SHP77 treated with DMSO at 0.1 percent for 48 hours (cell line): ENCODE measurements at regions not wholly inside any gene's neighbourhood (a gene's known extent, or its start where the extent isn't known, plus 50 kb on each side); places are given as distances from the start of the nearest gene placed in this dataset.

ENCODE experiments used
- DNase-seq: peaks from one replicate; lab custom pipeline; 2025; lab: John Stamatoyannopoulos, UW

GRCh38 chr5:152270096-152270495, 135.0 kb downstream of the NMUR2 start:
- no peak for DNase-seq

- DNase-seq: no peak
Measured at GRCh38 chr5:152269533-152269932, 135.5 kb downstream of the NMUR2 start.

- no peak for DNase-seq
Measured at GRCh38 chr5:152264645-152265254, 140.3 kb downstream of the NMUR2 start.

DNA sequence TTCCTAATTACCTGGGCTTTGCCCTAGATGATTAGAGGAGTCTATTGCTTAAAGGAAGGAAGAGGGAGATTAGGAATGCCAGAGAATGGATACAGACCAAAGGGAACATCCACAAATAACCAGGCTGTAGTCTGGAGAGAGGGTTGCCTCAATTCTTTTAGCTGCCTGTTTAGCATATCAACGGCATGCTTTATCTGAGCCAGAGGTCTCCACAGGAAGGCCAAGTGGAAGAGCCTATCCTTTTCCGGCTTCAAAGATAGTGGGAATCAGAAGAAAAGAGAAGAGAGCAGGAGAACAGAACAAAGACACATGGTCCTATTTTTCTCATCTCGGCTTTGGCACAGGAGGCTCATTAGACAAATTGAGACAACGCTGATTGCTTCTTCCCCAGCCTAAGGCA, 142.4 kb downstream of the NMUR2 start:
- no peak for DNase-seq

GRCh38 chr5:152260940-152261339, 144.1 kb downstream of the NMUR2 start:
- DNase-seq: no peak

DNA sequence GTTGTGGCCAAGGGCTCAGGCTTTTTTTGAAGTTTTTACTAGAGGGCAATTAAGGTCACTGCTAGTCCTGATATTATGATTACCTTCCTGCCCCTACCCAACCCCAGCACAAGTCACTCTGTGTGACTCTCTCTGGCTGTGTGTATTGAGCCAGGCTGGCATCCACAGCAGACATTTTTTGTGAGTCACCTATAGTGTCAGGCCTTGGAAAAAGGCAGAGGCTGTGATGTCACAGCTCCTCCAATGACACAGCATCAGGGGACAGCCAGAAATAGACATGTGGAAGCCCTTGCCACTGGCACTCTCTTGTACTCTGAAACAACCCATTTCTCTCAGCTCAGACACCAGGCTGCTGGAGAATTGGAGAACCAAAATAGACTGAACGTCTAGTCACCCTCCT, 145.4 kb downstream of the NMUR2 start:
- no peak for DNase-seq

DNA sequence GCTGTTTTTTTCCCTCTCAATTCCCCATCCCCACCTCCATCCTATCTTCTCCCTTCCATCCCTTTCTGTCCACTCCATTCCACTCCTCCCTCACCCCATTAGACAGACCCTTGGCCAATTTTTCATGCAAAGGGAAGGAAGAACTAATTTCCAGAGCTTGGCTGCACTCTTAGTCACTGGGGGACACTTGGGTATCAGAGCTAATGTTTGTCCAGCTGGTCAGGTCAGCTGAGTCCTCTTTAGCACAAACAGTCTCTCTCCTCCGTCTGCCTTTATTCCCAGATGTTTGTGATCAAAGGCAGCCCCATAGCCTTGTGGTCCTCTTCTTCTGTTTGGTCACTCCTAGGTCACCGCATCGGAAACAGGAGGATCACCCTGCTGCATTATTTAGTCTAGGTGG, 148.5 kb downstream of the NMUR2 start:
- peak; percentile 60 for DNase-seq

- no peak for DNase-seq
Measured at GRCh38 chr5:152255411-152255810, 149.7 kb downstream of the NMUR2 start.

DNA sequence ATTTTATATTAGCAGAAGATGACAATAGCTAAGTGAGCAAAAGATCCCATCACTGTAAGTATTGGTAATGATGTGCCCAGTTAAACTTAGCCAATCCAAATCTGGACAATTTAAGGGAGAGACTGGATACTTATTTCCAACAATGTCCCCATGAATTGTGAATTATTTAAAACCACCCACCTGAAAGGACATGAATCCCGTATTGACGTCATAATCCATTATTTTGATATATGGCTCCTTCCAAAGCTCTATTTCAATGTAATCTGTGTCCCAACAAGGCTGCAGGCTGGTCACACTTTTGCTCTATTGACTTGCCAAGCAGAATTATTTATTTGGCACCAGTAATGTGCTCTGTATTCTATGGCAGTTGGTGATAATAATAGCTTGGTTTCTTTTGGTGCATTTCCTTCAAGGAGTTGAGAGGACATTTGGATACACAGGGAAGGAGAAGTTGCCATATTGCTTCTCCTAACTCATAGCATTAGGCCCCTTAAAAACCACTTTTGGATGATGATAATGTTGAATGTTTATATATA, 157.2 kb downstream of the NMUR2 start:
- no peak for DNase-seq

DNA sequence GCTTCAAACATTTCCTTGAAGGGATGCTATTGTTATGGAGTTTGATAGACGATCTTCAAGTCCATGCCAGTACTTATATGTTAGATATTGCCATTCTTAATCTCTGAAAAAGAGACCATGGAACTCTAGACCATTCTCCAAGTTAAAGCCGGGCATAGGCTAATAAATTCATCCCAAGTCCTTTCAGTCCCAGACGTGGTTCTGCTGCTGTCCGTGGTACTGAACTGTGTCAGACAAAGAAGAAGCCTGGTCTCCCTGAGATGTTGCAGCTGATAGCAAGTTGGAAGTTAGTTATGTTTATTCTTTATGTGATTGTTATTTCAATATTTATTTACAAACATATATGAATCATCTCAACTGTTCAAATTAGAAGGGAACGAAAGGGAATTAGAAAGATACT, 158.7 kb downstream of the NMUR2 start:
- DNase-seq: no peak

- no peak for DNase-seq
Measured at GRCh38 chr5:152237531-152237930, 167.5 kb downstream of the NMUR2 start.

DNA sequence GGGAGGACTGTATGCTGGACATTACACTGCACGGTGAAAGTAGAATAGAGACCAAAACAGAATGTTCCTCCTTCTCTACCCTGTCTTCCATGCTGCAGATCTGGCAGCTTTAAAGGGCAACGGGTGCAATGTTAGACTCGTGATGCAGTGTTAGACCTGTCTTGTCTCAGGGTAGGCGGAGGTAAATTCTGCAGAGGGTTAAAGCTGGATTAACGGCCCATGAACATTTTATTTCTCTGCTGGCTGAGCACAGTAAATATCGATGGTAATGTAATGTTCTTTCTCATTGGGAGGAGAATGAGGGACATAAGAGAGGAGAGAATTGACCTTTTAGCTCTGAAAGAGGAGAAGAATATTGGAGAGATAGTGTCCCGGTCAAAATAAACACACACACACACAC, 178.9 kb downstream of the NMUR2 start:
- DNase-seq: no peak

DNA sequence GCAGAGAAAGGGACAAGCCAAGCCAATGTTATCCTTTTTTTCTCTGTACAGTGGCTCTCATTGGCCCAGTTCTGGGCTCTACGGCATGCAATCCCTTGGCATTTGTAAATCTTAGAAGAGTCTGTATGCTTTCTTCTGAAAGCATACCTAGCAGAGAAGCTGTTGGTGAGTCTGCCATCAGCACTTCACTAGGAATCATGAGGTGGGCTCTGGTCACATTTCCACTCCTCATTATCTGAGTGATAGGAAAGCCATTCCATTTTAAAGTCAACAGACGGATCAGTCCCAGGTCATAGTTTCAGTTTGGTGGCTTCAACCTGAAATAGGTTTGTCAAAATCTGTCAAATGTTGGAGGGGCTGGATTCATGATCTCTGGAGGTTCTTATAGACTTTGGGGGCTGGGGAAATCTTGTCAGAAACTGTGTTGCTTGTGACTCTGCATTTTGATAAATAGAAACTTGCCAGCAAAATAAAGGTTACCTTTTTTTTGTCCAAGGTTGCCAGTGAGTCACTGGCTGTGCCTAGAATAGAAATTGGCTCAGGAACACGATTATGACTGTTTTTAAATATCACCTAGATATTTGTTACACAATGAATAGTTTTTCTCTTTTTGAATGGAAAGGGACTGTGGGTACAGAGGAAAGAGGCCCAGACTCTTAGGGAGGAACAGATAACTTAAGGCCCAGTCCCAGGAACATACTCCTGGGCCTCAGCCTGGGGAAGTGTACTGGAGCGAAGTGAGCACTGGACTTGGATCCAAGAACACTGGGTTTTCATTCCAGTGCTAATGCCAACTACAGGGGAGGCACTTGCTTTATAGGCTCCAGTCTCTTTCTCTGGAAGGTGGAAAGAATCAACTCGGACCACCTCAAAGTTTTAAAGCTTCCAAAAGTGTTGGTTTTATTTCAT, 183.1 kb downstream of the NMUR2 start:
- DNase-seq: no peak

GRCh38 chr5:152218694-152219093, 186.4 kb downstream of the NMUR2 start:
- DNase-seq: no peak

- no peak for DNase-seq
Measured at GRCh38 chr5:152205804-152206203, 199.3 kb downstream of the NMUR2 start.

GRCh38 chr5:152202321-152202720, 202.8 kb downstream of the NMUR2 start:
- DNase-seq: no peak

- DNase-seq: no peak
Measured at GRCh38 chr5:152193391-152194107, 211.5 kb downstream of the NMUR2 start.

- no peak for DNase-seq
Measured at GRCh38 chr5:152188251-152188650, 216.8 kb downstream of the NMUR2 start.

DNA sequence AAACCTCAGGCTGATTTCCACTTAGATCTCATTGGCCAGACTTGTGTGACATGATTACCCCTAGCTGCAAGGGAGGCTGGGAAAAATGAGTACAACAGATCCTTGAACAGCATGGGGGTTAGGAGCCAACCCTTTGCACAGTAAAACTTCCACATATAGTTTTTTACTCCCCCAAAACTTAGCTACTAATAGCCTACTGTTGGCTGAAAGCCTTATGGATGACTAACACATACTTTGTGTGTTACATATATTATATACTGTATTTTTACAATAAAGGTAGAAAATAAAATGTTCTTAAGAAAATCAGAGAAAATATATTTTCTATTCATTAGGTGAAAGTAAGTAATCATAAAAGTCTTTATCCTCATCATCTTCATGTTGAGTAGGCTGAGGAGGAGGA, 217.4 kb downstream of the NMUR2 start:
- DNase-seq: no peak

DNA sequence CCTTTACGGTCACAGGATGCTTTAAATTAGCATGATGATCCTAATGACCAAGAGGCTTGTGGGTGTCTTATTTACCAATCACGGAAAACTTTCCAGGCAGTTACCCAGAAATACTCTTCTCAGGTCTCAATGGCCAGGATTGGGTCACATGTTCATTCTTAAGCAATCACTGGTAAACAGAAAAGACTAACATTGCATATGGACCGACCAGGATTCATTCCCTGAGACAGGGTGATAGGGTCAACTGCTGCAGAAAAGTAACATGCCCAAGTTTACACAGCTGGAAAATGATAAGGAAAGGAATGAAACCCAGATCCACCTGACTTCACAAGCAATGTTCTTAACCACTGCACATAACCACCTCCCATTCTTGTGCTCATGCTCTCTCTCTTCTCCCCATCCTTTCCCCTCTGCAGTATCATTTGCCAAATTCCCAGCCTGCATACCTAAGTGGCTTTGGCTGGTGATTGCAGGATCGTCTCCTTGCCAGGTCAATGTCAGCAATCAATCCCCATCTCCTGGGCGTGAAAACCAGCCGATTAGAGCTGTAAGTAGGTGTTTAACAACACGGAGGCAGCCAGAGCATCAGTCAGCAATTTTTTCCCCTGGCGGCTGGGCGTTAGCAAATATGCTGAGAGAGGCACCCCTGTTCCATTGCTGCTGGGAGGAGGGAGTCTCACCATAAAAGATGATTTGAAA, 219.4 kb downstream of the NMUR2 start:
- no peak for DNase-seq

DNA sequence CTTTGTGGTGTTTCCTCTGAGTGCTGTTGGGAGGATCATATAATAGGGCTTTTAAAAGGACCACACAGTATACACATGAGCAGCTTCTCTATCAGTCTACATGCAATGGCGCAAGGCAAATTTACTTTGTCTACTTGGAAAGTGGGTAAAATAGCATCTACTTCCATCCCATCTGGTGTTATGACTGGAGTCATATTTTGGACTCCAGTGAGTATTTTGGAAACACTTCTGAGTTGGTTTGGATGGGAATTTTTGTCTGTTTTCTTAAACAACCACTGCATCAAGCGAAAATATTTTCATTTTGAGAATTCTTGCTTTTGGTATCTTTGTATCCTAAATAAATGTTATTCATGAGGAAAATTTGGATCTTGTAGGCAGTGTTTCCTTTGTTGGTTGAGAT, 220.8 kb downstream of the NMUR2 start:
- DNase-seq: no peak

DNA sequence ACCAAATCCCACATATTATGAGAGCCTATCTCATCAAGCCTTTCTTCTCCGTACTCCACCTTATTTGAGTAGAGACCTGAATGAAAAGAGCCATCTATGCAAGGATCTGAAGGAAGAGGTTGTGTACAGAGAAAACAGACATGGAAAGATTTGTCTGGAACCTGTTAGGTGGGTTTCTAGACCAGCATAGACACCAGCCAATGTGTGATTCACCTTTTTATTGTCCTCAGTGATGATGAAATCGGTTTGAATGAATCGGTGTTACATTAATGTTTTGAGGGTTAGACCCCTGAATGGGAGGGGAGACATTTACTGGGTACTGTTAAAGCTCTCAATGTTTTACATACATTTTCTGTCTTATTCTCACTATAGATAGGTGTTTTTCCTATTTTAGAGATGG, 223.6 kb downstream of the NMUR2 start:
- no peak for DNase-seq
